ENCODE measurements at regions not wholly inside any gene's neighbourhood (a gene's known extent, or its start where the extent isn't known, plus 50 kb on each side); places are given as distances from the start of the nearest gene placed in this dataset.

DNA sequence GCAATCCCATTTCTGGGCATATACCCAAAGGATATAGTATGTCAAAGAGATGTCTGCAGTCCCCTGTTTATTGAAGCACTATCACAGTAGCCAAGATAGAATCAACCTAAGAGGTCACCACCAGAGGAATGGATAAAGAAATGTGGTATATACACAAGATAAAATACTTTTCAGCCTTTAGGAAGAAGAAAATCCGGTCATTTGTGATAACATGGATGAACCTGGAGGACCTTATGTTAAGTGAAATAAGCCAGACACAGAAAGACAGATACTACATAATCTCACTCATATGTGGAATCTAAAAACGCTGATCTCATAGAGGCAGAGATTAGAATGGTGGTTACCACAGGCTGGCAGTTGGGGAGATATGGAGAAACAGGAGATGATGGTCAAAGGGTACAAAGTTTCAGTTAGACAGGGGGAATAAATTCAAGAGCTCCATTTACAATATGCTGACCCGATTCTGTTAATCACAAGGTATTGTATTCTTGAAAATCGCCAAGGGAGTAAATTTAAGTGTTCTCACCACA is 195.8 kb downstream of the MTHFS start:
- TF ChIP-seq ATF1 (CRISPR knock-in tag; IDR thresholded peaks at IDR 0.05) = no peak
- no peak for TF ChIP-seq MXD4 (CRISPR knock-in tag; IDR thresholded peaks at IDR 0.05; ENCODE audit: borderline replicate concordance)
- TF ChIP-seq, protein P1, sequence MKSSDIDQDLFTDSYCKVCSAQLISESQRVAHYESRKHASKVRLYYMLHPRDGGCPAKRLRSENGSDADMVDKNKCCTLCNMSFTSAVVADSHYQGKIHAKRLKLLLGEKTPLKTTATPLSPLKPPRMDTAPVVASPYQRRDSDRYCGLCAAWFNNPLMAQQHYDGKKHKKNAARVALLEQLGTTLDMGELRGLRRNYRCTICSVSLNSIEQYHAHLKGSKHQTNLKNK (CRISPR knock-in tag; IDR thresholded peaks at IDR 0.05) = no peak
- no peak for TF ChIP-seq IRF2 (CRISPR knock-in tag; IDR thresholded peaks at IDR 0.05; ENCODE audit: borderline replicate concordance, low read depth)
- no peak for TF ChIP-seq GRHL2 (CRISPR knock-in tag; IDR thresholded peaks at IDR 0.05; ENCODE audit: insufficient replicate concordance, severe bottlenecking)
- TF ChIP-seq, protein P2, sequence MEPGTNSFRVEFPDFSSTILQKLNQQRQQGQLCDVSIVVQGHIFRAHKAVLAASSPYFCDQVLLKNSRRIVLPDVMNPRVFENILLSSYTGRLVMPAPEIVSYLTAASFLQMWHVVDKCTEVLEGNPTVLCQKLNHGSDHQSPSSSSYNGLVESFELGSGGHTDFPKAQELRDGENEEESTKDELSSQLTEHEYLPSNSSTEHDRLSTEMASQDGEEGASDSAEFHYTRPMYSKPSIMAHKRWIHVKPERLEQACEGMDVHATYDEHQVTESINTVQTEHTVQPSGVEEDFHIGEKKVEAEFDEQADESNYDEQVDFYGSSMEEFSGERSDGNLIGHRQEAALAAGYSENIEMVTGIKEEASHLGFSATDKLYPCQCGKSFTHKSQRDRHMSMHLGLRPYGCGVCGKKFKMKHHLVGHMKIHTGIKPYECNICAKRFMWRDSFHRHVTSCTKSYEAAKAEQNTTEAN (CRISPR knock-in tag; IDR thresholded peaks at IDR 0.05) = no peak
- no peak for TF ChIP-seq NR2C2 (CRISPR knock-in tag; IDR thresholded peaks at IDR 0.05)
- TF ChIP-seq EMX1 (CRISPR knock-in tag; IDR thresholded peaks at IDR 0.05) = no peak
- Mint-ChIP-seq H3K4me3 (no peak overlapping the region), H3K9me3 (no peaks in the 10 kb centered on the region), H3K36me3 (no peaks in the 10 kb centered on the region), H3K4me1 (no peaks in the 10 kb centered on the region), H3K27me3 (ENCODE audit: low read depth) (no peaks in the 10 kb centered on the region), H3K27ac (no peak overlapping the region)
- no peak for DNase-seq (ENCODE audit: low spot score)
- ATAC-seq = no peak
- ChIA-PET POLR2A (no interaction called here), CTCF (no interaction called here)

DNA sequence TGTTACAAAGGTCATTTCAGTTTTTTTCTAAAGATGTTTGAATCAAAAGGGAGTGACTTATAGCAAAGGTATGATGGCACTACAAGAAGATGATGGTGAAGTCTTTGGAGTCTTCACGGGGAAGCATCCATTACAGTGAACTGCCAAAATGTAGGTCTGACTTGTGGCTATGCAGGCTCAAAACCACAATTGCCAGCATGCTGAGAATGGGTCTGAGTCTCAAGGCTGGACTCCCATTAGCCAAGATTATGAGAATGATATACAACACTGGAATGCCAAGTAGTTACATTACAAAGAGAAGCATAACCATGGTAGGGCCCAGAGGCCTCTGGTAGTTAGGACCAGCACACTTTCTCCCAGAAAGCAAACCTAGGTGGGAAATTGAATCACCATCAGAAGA is 194.2 kb downstream of the MTHFS start:
- no peak for TF ChIP-seq SOX15 (CRISPR knock-in tag; IDR thresholded peaks at IDR 0.05)
- TF ChIP-seq, protein P3, sequence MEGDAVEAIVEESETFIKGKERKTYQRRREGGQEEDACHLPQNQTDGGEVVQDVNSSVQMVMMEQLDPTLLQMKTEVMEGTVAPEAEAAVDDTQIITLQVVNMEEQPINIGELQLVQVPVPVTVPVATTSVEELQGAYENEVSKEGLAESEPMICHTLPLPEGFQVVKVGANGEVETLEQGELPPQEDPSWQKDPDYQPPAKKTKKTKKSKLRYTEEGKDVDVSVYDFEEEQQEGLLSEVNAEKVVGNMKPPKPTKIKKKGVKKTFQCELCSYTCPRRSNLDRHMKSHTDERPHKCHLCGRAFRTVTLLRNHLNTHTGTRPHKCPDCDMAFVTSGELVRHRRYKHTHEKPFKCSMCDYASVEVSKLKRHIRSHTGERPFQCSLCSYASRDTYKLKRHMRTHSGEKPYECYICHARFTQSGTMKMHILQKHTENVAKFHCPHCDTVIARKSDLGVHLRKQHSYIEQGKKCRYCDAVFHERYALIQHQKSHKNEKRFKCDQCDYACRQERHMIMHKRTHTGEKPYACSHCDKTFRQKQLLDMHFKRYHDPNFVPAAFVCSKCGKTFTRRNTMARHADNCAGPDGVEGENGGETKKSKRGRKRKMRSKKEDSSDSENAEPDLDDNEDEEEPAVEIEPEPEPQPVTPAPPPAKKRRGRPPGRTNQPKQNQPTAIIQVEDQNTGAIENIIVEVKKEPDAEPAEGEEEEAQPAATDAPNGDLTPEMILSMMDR (IDR thresholded peaks at IDR 0.05) = no peak
- TF ChIP-seq, protein P4, sequence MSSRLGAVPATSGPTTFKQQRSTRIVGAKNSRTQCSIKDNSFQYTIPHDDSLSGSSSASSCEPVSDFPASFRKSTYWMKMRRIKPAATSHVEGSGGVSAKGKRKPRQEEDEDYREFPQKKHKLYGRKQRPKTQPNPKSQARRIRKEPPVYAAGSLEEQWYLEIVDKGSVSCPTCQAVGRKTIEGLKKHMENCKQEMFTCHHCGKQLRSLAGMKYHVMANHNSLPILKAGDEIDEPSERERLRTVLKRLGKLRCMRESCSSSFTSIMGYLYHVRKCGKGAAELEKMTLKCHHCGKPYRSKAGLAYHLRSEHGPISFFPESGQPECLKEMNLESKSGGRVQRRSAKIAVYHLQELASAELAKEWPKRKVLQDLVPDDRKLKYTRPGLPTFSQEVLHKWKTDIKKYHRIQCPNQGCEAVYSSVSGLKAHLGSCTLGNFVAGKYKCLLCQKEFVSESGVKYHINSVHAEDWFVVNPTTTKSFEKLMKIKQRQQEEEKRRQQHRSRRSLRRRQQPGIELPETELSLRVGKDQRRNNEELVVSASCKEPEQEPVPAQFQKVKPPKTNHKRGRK (CRISPR knock-in tag; IDR thresholded peaks at IDR 0.05; ENCODE audit: borderline replicate concordance) = no peak
- TF ChIP-seq SP1 (CRISPR knock-in tag; conservative IDR thresholded peaks at IDR 0.05) = no peak
- TF ChIP-seq, protein P5, sequence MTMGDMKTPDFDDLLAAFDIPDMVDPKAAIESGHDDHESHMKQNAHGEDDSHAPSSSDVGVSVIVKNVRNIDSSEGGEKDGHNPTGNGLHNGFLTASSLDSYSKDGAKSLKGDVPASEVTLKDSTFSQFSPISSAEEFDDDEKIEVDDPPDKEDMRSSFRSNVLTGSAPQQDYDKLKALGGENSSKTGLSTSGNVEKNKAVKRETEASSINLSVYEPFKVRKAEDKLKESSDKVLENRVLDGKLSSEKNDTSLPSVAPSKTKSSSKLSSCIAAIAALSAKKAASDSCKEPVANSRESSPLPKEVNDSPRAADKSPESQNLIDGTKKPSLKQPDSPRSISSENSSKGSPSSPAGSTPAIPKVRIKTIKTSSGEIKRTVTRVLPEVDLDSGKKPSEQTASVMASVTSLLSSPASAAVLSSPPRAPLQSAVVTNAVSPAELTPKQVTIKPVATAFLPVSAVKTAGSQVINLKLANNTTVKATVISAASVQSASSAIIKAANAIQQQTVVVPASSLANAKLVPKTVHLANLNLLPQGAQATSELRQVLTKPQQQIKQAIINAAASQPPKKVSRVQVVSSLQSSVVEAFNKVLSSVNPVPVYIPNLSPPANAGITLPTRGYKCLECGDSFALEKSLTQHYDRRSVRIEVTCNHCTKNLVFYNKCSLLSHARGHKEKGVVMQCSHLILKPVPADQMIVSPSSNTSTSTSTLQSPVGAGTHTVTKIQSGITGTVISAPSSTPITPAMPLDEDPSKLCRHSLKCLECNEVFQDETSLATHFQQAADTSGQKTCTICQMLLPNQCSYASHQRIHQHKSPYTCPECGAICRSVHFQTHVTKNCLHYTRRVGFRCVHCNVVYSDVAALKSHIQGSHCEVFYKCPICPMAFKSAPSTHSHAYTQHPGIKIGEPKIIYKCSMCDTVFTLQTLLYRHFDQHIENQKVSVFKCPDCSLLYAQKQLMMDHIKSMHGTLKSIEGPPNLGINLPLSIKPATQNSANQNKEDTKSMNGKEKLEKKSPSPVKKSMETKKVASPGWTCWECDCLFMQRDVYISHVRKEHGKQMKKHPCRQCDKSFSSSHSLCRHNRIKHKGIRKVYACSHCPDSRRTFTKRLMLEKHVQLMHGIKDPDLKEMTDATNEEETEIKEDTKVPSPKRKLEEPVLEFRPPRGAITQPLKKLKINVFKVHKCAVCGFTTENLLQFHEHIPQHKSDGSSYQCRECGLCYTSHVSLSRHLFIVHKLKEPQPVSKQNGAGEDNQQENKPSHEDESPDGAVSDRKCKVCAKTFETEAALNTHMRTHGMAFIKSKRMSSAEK (CRISPR knock-in tag; IDR thresholded peaks at IDR 0.05; ENCODE audit: borderline replicate concordance) = no peak
- TF ChIP-seq RELA (CRISPR knock-in tag; IDR thresholded peaks at IDR 0.05; ENCODE audit: borderline replicate concordance) = no peak
- POLR2A ChIA-PET = no interaction called here
- Mint-ChIP-seq H3K4me3 (no peak overlapping the region), H3K4me1 (no peaks in the 10 kb centered on the region), H3K27me3 (ENCODE audit: low read depth) (no peaks in the 10 kb centered on the region), H3K36me3 (no peaks in the 10 kb centered on the region), H3K9me3 (no peaks in the 10 kb centered on the region), H3K27ac (no peak overlapping the region)
- ATAC-seq = no peak
- DNase-seq (ENCODE audit: low spot score) = no peak
- CTCF ChIA-PET = no interaction called here

Data from WTC11 (cell line).